Activated CD4-positive, alpha-beta T cell treated with anti-CD3 and anti-CD28 coated beads for 1 hour (primary cell): ENCODE measurements at regions not wholly inside any gene's neighbourhood (a gene's known extent, or its start where the extent isn't known, plus 50 kb on each side); places are given as distances from the start of the nearest gene placed in this dataset.
"Not testable (repeated sequence)": the region's sequence is repeated elsewhere in the genome, so short reads cannot be mapped to it uniquely, and the experiment has no call there.

ENCODE experiments used
- DNase-seq: peaks from one replicate; pipeline ENCODE4 v3.0.0-alpha.2; 2020

GRCh38 chr1:220942278-220942677 lies 63.0 kb downstream of the HLX start:
- no peak for DNase-seq

GRCh38 chr1:220942914-220943313 lies 63.7 kb downstream of the HLX start:
- DNase-seq, result not testable (repeated sequence)

GRCh38 chr1:220943319-220943996 lies 64.2 kb downstream of the HLX start:
- no peak for DNase-seq

- no peak for DNase-seq
Measured at GRCh38 chr1:220950576-220950975, 71.3 kb downstream of the HLX start.

- DNase-seq, result no peak
Measured at GRCh38 chr1:220952961-220953643, 73.9 kb downstream of the HLX start.

GRCh38 chr1:220954321-220955075 lies 75.3 kb downstream of the HLX start:
- no peak for DNase-seq

- DNase-seq, result no peak
Measured at GRCh38 chr1:220955116-220955515, 75.9 kb downstream of the HLX start.

GRCh38 chr1:220956501-220957232 lies 77.4 kb downstream of the HLX start:
- no peak for DNase-seq

- DNase-seq, result no peak
Measured at GRCh38 chr1:220957233-220957605, 78.0 kb downstream of the HLX start.

GRCh38 chr1:220958234-220958633 lies 79.0 kb downstream of the HLX start:
- DNase-seq, result no peak

GRCh38 chr1:220962031-220962751 lies 82.9 kb downstream of the HLX start:
- DNase-seq, result no peak

- DNase-seq, result no peak
Measured at GRCh38 chr1:220966041-220966440, 86.8 kb downstream of the HLX start.

GRCh38 chr1:220966473-220966872 lies 87.2 kb downstream of the HLX start:
- no peak for DNase-seq

- no peak for DNase-seq
Measured at GRCh38 chr1:220966881-220967611, 87.8 kb downstream of the HLX start.

- DNase-seq, result no peak
Measured at GRCh38 chr1:220967911-220968310, 88.7 kb downstream of the HLX start.

- not testable (repeated sequence) for DNase-seq
Measured at GRCh38 chr1:220969281-220969680, 90.0 kb downstream of the HLX start.

GRCh38 chr1:220970311-220970710 lies 91.1 kb downstream of the HLX start:
- no peak for DNase-seq

GRCh38 chr1:220971221-220971620 lies 92.0 kb downstream of the HLX start:
- DNase-seq, result no peak

- DNase-seq, result no peak
Measured at GRCh38 chr1:220974431-220974830, 95.2 kb downstream of the HLX start.

GRCh38 chr1:220976390-220976789 lies 97.1 kb downstream of the HLX start:
- no peak for DNase-seq

- DNase-seq, result no peak
Measured at GRCh38 chr1:220979371-220979770, 100.1 kb downstream of the HLX start.

GRCh38 chr1:220982686-220983085 lies 103.4 kb downstream of the HLX start:
- no peak for DNase-seq
